Embryonic facial prominence (tissue), 1 donor: ENCODE measurements at regions not wholly inside any gene's neighbourhood (a gene's known extent, or its start where the extent isn't known, plus 50 kb on each side); places are given as distances from the start of the nearest gene placed in this dataset.

Source experiments
- DNase-seq: peaks from one replicate; pipeline ENCODE4 v3.0.0-alpha.2; 2016; ENCODE audit errors: extremely low spot score

- no peak for DNase-seq
Observed at GRCh38 chr20:51218603-51219002, 195.7 kb upstream of the KCNG1 start.

DNA sequence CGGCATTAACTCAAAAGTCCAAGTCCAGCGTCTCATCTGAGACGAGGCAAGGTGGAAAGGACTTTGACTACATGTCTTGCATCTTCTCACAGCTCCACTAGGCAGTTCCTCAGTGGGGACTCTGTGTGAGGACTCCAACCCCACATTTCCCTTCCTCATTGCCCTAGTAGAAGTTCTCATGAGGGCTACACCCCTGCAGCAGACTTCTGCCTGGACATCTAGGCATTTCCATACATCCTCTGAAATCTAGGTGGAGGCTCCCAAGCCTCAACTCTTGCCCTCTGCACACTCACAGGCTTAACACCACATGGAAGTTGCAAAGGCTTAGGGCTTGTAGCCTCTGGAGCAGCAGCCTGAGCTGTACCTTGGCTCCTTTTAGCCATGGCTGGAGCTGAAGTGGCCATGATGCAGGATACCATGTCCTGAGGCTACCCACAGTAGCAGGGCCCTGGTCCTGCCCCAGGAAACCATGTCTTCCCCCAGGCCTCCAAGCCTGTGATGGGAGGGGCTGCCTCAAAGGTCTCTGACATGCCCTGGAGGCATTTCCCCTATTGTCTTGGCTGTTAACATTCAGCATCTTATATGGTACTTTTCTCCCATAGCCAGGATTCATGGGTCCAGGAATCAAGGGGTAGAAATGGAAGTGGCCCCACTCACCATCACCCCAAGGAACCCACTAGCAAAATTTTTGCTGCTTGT is 194.6 kb upstream of the KCNG1 start:
- DNase-seq, result no peak

DNA sequence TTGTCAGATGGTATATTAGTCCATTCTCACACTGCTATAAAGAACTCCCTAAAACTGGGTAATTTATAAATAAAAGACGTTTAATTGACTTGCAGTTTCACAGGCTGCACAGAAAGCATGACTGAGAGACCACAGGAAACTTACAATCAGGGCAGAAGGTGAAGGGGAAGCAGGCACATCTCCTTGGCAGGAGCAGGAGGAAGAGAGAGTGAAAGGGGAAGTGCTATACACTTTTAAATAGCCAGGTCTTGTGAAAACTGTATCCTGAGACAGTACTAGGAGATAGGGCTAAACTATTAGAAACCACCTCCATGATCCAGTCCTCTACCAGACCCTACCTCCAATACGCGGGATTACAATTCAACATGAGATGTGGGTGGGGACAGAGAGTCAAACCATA is 193.9 kb upstream of the KCNG1 start:
- DNase-seq, result no peak

DNA sequence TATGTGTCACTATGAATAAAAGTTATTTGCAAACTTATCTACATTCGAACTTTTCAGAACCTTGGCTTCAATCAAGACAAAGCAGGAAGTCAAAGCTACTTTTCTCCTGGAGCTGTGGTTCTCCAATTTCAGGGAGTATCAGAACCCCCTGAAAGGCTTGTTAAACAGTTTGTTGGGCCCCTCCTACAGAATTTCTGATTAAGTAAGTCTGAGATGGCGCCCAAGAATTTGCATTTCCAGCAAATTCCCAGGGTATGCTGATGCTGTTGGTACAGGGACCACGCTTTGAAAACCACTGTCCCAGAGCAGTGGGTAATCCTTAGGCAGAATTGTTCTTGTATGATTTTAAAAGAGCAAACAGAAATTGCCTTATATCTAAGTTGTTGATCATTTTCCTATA is 189.9 kb upstream of the KCNG1 start:
- DNase-seq, result no peak

- no peak for DNase-seq
Observed at GRCh38 chr20:51211191-51211590, 188.3 kb upstream of the KCNG1 start.

DNA sequence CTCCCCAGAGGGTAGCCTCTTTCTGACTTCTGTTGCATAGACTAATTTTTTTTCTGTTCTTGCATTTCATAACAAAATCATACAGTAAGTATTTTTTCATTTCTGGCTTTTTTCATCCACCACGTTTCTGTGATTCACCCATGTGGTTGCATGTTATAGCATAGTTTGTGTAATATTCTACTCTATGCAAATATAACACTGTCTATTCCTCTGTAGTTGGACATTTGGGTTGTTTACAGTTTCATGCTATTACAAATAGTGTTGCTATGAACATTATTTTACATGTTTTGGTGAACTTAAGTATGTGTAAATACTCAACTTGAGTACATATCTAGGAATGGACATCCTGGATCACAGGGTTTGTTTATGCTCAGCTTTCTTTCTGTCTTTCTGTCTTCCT is 187.2 kb upstream of the KCNG1 start:
- no peak for DNase-seq

GRCh38 chr20:51208162-51208561 is 185.3 kb upstream of the KCNG1 start:
- no peak for DNase-seq

GRCh38 chr20:51206032-51206662 is 183.2 kb upstream of the KCNG1 start:
- DNase-seq, result no peak

- DNase-seq, result no peak
Observed at GRCh38 chr20:51204794-51205193, 181.9 kb upstream of the KCNG1 start.

DNA sequence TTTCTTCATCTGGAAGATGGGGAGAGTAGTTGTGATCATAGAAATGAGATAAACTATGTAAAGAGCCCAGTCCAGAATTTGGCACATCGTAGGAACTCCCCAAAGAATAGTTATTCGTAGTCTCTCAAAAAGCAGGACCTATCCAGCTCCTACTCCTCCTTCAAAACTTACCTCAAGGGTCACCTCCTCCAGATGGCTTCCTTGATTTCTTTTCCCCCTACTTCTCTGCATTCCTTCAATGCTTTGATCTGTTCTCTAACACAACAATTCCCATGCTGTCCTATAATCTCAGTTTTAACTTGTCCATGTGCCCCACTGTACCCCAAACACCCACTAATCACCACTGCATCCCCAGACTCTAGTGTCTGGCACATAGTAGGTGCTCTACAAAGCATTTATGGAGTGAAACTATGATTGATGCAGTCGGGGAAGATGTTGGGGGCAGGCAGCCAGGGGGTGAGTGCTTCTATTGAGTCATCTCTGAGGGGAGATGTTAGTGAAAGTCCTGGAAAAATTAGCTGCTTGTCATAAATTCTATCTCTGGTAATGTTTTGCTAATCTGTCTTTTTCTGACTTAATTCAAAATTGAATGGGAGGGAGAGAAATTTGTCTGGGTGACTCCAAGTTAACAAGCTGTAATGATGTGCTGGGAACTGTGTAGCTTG is 181.3 kb upstream of the KCNG1 start:
- DNase-seq, result no peak

- no peak for DNase-seq
Observed at GRCh38 chr20:51202304-51202703, 179.4 kb upstream of the KCNG1 start.

DNA sequence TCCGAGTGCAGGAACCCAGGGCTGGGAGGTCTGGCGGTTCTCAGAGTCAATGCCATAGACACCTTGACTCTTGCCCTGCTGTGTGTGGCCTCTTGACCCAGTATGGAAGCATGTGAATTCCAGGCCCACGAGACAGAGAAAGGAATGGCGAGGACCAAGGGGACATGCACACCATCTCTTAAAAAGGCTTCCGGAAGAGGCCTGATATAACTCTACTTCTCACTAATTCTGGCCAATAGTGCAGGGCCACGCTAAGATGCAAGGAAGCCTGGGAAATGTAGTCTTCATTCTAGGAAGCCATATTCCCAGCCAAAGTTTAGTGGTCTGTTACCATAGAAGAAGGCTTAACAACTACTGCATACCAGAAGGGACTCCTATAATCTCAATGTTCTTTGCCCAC is 177.0 kb upstream of the KCNG1 start:
- no peak for DNase-seq

DNA sequence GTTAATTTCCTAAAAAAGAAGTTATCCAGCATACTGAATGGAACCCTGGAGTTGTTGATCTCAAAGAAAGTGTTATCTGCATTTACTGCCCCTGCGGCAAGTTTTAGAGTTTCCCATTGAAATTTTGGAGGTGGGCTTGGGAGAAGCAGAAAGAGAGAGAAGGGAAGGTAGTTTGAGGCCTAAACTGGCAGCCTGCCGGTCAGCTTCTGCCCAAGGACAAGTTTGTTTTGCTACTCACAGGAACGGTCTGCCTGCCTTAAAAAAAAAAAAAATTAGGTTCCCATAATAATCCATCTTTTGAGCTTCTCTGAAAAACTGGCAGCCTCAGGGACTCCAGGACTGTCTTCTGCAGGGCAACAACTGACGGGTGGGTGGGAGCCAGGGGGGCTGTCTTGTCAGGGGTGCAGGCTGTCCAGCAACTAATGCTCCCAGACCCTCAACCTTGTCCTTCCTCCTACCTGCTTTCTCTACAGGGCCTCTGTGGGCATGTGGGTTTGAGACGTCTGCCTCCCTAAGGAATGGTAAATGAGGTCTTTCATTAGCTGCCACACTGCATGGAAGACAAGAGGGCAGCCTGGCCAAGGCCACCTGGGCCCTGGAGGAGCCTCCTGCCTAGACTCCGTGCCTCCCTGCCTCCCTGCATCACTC is 176.1 kb upstream of the KCNG1 start:
- no peak for DNase-seq

GRCh38 chr20:51198238-51198637 is 175.3 kb upstream of the KCNG1 start:
- no peak for DNase-seq

DNA sequence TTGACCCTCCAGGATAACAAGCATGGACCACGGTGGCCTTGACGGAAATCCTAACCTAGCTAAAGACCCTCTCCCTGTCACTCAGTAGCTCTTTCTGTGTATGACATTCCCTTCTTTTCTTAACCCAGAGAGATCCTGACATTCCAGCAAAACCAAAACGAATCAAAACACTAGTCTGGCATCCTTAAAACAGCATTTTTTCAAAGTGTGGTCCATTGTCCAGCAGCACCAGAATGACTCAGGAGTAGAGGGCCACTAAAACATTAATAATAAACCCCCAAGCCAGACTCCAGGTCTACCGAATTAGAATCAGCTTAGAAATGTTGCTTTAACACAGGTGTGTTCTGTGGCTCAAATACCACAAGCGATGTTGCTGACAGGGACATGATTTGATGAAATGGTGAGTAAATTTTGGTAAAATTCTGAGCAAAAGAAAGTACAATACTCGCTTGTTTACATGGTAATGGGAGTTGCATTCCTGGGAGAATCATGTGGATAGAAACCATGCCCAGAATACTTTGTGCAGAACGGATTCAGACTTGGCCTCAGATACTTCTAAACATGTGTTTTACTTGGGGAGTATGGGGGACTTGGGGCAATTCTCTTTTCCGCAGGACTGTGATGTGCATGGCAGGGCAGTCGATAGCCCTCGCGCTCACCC is 174.2 kb upstream of the KCNG1 start:
- DNase-seq, result no peak

GRCh38 chr20:51195990-51196389 is 173.1 kb upstream of the KCNG1 start:
- DNase-seq, result no peak

GRCh38 chr20:51195419-51195901 is 172.6 kb upstream of the KCNG1 start:
- DNase-seq, result no peak

- DNase-seq, result no peak
Observed at GRCh38 chr20:51193066-51193772, 170.3 kb upstream of the KCNG1 start.

DNA sequence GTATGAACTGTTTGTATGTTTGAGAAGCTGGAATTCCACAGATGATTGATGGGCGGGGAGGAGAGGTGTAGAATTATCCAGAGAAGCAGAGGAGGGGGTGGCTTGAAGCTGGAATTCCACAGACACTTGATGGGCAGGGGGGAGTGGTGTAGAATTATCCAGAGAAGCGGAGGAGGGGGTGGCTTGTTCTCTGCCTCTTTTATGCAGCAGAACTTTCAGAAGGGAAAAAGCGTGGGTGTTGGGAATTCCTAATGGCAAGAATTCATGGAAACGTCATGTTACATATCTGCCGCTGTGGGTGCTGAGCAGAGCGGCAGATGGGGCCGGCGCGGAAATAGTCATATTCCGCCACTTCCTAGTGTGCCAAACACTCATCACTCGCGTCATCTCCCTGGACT is 167.9 kb upstream of the KCNG1 start:
- no peak for DNase-seq

GRCh38 chr20:51189814-51190782 is 167.2 kb upstream of the KCNG1 start:
- no peak for DNase-seq
